A549 (cell line): ENCODE measurements at regions not wholly inside any gene's neighbourhood (a gene's known extent, or its start where the extent isn't known, plus 50 kb on each side); places are given as distances from the start of the nearest gene placed in this dataset.

Experiments used
- ATAC-seq, 2 experiments: fragments of 200-7000 bp in 1 of 2; fragments of >200 bp in 1 of 2; cut with Nextera tagmentation in 1 of 2; cut with Tn5 transposase in 1 of 2; 3 replicates each; pipeline versions ENCODE4 v1.8.0 to v1.9.1; 2018 to 2020; ENCODE audit warnings: mild to moderate bottlenecking in 1 of 2, moderate library complexity in 1 of 2
- CTCF ChIA-PET: fragments of 300-600 bp; sonication (Branson Sonifier 250); formaldehyde crosslinking; extraction: SDS; loops from one replicate; lab custom pipeline; 2021; ENCODE audit warnings: antibody characterized with exemption, inconsistent platforms; lab: Yijun Ruan, JAX
- POLR2A ChIA-PET: fragments of 350-600 bp; formaldehyde crosslinking; extraction: SDS; loops from one replicate; lab custom pipeline; 2021; ENCODE audit warnings: antibody characterized with exemption, inconsistent platforms; lab: Yijun Ruan, JAX
- DNase-seq, 2 experiments: peaks; one replicate each; pipeline versions ENCODE4 v3.0.0 to v3.0.0-alpha.2; 2011 to 2016; ENCODE audit warnings: low read depth in 1 of 2, low spot score in 1 of 2
- FAIRE-seq: peaks from 2 replicates; lab custom pipeline; 2011; peaks lifted over from hg19 to GRCh38; lab: Jason Lieb, UNC
- H3K27ac ChIP-seq, 2 experiments: fragments of >200 bp; sonication (Bioruptor Twin); formaldehyde crosslinking; 3 replicates each; pipeline ENCODE4 v1.5.1; 2016 to 2017
- H3K4me1 ChIP-seq: fragments of >200 bp; sonication (Bioruptor Twin); formaldehyde crosslinking; 3 replicates; pipeline ENCODE4 v1.6.1; 2016
- H3K4me2 ChIP-seq: fragments of >200 bp; sonication (Bioruptor Twin); formaldehyde crosslinking; 3 replicates; pipeline ENCODE4 v1.6.1; 2016
- H3K4me3 ChIP-seq: fragments of >200 bp; sonication (Bioruptor Twin); formaldehyde crosslinking; 3 replicates; pipeline ENCODE4 v1.5.1; 2016
- H3K9me3 ChIP-seq: fragments of >200 bp; sonication (Bioruptor Twin); formaldehyde crosslinking; 3 replicates; pipeline ENCODE4 v1.6.1; 2016
- BHLHE40 ChIP-seq: IDR thresholded peaks from 2 replicates; pipeline ENCODE4 v1.6.1; 2012; ENCODE audit warnings: low read depth, low read length, inconsistent platforms
- CHD2 ChIP-seq: fragments of 150-350 bp; IDR thresholded peaks from 2 replicates; pipeline ENCODE4 v1.6.1; 2014; ENCODE audit warnings: low read length; ENCODE audit not compliant: partially characterized antibody
- EHMT2 ChIP-seq: fragments of 200-600 bp; sonication (generic); IDR thresholded peaks from 2 replicates; pipeline ENCODE4 v1.6.1; 2016; ENCODE audit warnings: antibody characterized with exemption, low read depth, mild to moderate bottlenecking, moderate library complexity
- ESRRA ChIP-seq: fragments of 150-350 bp; IDR thresholded peaks from 2 replicates; pipeline ENCODE4 v1.6.1; 2014; ENCODE audit warnings: mild to moderate bottlenecking, low read length, borderline replicate concordance
- FOSB ChIP-seq: fragments of 250-450 bp; sonication (Bioruptor Pico); IDR thresholded peaks from 2 replicates; pipeline ENCODE4 v1.5.0; 2020; ENCODE audit warnings: mild to moderate bottlenecking, moderate library complexity
- FOSL2 ChIP-seq, 2 experiments: fragments of 450-650 bp in 1 of 2; fragments of >200 bp in 1 of 2; sonication (Bioruptor Twin) in 1 of 2; formaldehyde crosslinking; IDR thresholded peaks; 2 replicates each; pipeline versions ENCODE4 v1.5.0 to v1.6.1; 2016 to 2020; ENCODE audit warnings: mild to moderate bottlenecking in 1 of 2, moderate library complexity in 1 of 2
- GATA3 ChIP-seq: IDR thresholded peaks from 2 replicates; pipeline ENCODE4 v1.6.1; 2012; ENCODE audit warnings: borderline replicate concordance
- HOXA7 ChIP-seq: fragments of 250-450 bp; sonication (Bioruptor Pico); IDR thresholded peaks from 2 replicates; pipeline ENCODE4 v1.5.0; 2020; ENCODE audit warnings: mild to moderate bottlenecking, moderate library complexity
- JUN ChIP-seq, 2 experiments: fragments of >200 bp; sonication (Bioruptor Twin); formaldehyde crosslinking; IDR thresholded peaks; 2 replicates in 1 of 2; 3 replicates in 1 of 2; pipeline ENCODE4 v1.6.1; 2016 to 2017
- KDM5A ChIP-seq: fragments of 200-600 bp; sonication (generic); IDR thresholded peaks from 2 replicates; pipeline ENCODE4 v1.6.1; 2016; ENCODE audit warnings: antibody characterized with exemption, mild to moderate bottlenecking
- MAFK ChIP-seq: fragments of 450-650 bp; IDR thresholded peaks from 2 replicates; pipeline ENCODE4 v1.6.1; 2014; ENCODE audit not compliant: partially characterized antibody
- MAZ ChIP-seq: fragments of 150-350 bp; IDR thresholded peaks from 2 replicates; pipeline ENCODE4 v1.6.1; 2014; ENCODE audit warnings: antibody characterized with exemption, low read depth, low read length, borderline replicate concordance
- MYC ChIP-seq: IDR thresholded peaks from 2 replicates; pipeline ENCODE4 v1.6.1; 2012; ENCODE audit warnings: mild to moderate bottlenecking, inconsistent platforms, low read length, improper control_type of control experiment, borderline replicate concordance
- NPAS2 ChIP-seq: fragments of 250-450 bp; sonication (Bioruptor Pico); IDR thresholded peaks from 2 replicates; pipeline ENCODE4 v1.8.0; 2022; ENCODE audit warnings: mild to moderate bottlenecking, moderate library complexity, borderline replicate concordance
- POLR2A ChIP-seq: IDR thresholded peaks from 2 replicates; pipeline ENCODE4 v1.6.1; 2012; ENCODE audit warnings: mild to moderate bottlenecking, low read length
- RCOR1 ChIP-seq: fragments of 150-350 bp; IDR thresholded peaks from 2 replicates; pipeline ENCODE4 v1.6.1; 2014; ENCODE audit warnings: antibody characterized with exemption, low read length, low read depth
- SMC3 ChIP-seq: fragments of >200 bp; sonication (Bioruptor Twin); formaldehyde crosslinking; IDR thresholded peaks from 3 replicates; pipeline ENCODE4 v1.6.1; 2018; ENCODE audit warnings: inconsistent platforms
- WGBS: methylation state at CpG from one replicate; pipeline ENCODE4 v1.1.6; 2017; ENCODE audit errors: missing lambda C conversion rate; 5-methylcytosine and 5-hydroxymethylcytosine counted together
- TF ChIP-seq, protein P1 (sequence below): fragments of >200 bp; sonication (Bioruptor Twin); formaldehyde crosslinking; IDR thresholded peaks from 2 replicates; pipeline ENCODE4 v1.6.1; 2016
- TF ChIP-seq, protein P2 (sequence below): fragments of 250-450 bp; sonication (Bioruptor Pico); IDR thresholded peaks from 2 replicates; pipeline ENCODE4 v1.5.0; 2020; ENCODE audit warnings: low read depth, mild to moderate bottlenecking, moderate library complexity
- TF ChIP-seq, protein P3 (sequence below): IDR thresholded peaks from 2 replicates; pipeline ENCODE4 v1.6.1; 2012; ENCODE audit warnings: low read depth, borderline replicate concordance
- TF ChIP-seq, protein P4 (sequence below): fragments of 150-350 bp; IDR thresholded peaks from 2 replicates; pipeline ENCODE4 v1.6.1; 2014; ENCODE audit warnings: low read depth, mild to moderate bottlenecking, low read length

DNA sequence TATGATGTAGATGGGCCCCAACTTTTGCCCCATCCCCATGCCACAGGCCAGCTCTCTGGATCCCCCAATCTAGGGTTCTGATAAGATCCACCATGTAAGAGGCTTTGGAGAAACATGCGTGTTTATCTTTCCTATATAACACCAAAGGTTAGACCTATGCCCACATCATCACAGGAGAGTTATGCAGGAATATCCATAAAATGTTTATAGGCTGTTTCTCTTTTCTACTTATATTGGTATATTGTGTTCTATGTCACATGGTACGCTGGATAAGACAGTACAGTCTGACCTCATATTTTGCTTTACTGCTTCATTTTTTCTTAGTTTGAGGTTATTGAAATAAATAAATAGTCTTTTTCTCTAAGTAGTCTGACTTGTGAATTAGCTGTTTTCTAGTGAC lies 1013.9 kb upstream of the GYPC start:
- ChIA-PET CTCF (no interaction called here), POLR2A (no interaction called here)
- Histone ChIP-seq H3K4me1 (no peaks in the 10 kb centered on the region), H3K4me3 (no peak overlapping the region), H3K9me3 (no peaks in the 10 kb centered on the region), H3K27ac (no peak overlapping the region), H3K4me2 (no peak overlapping the region)
- ATAC-seq (no peak), DNase-seq (no peak), FAIRE-seq (no peak)
- TF ChIP-seq FOSL2 (IDR thresholded peaks at IDR 0.05), result no peak
- no peak for TF ChIP-seq FOSL2 (CRISPR knock-in tag; IDR thresholded peaks at IDR 0.05)
- TF ChIP-seq HOXA7 (CRISPR knock-in tag), result no peak
- no peak for TF ChIP-seq ESRRA
- TF ChIP-seq SMC3, result no peak
- no peak for TF ChIP-seq KDM5A
- no peak for TF ChIP-seq MAZ
- no peak for TF ChIP-seq JUN (IDR thresholded peaks at IDR 0.05)
- 17% methylated on average over 2 of the region's 2 CpGs for WGBS

DNA sequence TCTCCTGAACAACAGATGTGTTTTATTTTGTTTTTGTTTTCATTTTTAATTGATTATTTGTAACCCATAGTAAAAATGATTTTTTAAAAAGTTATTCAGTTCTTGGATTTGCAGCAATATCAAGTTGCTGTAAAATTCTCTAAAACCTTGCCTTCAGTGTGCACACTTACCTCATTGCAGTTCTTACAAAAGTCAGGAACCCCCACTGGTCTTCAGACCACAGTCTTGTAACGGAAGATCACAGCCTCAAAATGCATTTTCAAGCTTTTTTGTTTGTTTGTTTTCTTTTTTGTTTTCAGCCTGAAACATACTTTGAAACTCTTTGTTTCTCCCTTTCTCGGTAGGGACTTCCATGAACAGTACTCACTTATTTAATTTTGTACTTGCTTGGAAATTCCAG lies 1012.8 kb upstream of the GYPC start:
- CTCF ChIA-PET, result no interaction called here
- 5% methylated on average over 2 of the region's 2 CpGs for WGBS
- DNase-seq (no peak), ATAC-seq (no peak), FAIRE-seq (no peak)
- POLR2A ChIA-PET, result no interaction called here
- no peaks in the 10 kb centered on the region for H3K9me3 ChIP-seq
- no peak overlapping the region for H3K4me2 ChIP-seq
- no peak for TF ChIP-seq SMC3
- TF ChIP-seq BHLHE40, result no peak
- TF ChIP-seq, protein P1, sequence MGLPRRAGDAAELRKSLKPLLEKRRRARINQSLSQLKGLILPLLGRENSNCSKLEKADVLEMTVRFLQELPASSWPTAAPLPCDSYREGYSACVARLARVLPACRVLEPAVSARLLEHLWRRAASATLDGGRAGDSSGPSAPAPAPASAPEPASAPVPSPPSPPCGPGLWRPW, result no peak
- no peak for TF ChIP-seq FOSB
- TF ChIP-seq MAFK, result no peak
- TF ChIP-seq, protein P2, sequence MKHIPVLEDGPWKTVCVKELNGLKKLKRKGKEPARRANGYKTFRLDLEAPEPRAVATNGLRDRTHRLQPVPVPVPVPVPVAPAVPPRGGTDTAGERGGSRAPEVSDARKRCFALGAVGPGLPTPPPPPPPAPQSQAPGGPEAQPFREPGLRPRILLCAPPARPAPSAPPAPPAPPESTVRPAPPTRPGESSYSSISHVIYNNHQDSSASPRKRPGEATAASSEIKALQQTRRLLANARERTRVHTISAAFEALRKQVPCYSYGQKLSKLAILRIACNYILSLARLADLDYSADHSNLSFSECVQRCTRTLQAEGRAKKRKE (CRISPR knock-in tag), result no peak
- TF ChIP-seq, all 56 proteins: peak for 0
- no peak overlapping the region for H3K4me3 ChIP-seq
- no peak overlapping the region for H3K27ac ChIP-seq
- H3K4me1 ChIP-seq, result no peaks in the 10 kb centered on the region

DNA sequence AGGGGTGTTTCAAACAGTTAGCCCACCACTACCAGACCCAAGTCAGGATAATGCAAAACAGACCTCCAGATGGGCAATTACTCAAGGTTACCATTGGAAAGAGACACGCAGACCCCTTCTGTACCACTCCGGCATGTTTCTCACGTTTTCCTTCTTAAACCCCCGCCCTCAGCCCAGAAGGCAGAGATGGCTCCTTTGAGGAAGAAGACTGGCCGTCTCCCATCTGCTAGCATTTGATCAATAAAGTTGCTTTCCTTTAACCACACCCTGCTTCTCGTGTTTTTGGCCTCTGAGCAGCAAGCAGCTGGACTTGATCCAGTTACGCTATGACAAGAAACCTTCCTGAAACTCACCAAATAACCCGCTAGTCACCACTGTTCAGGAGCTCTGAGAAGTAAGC lies 1012.4 kb upstream of the GYPC start:
- Histone ChIP-seq H3K4me2 (no peak overlapping the region), H3K27ac (no peak overlapping the region), H3K4me1 (no peaks in the 10 kb centered on the region), H3K9me3 (no peaks in the 10 kb centered on the region), H3K4me3 (no peak overlapping the region)
- CTCF ChIA-PET, result no interaction called here
- no peak for ATAC-seq
- POLR2A ChIA-PET, result no interaction called here
- WGBS, result 3% methylated on average over 8 of the region's 8 CpGs
- TF ChIP-seq ESRRA (no peak), FOSB (no peak), NPAS2 (CRISPR knock-in tag) (no peak), EHMT2 (no peak), GATA3 (no peak), KDM5A (no peak), BHLHE40 (no peak), CHD2 (no peak), POLR2A (no peak), SMC3 (no peak), MYC (no peak), RCOR1 (no peak)
- TF ChIP-seq, protein P3, sequence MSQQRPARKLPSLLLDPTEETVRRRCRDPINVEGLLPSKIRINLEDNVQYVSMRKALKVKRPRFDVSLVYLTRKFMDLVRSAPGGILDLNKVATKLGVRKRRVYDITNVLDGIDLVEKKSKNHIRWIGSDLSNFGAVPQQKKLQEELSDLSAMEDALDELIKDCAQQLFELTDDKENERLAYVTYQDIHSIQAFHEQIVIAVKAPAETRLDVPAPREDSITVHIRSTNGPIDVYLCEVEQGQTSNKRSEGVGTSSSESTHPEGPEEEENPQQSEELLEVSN, result no peak
- TF ChIP-seq, protein P2 (CRISPR knock-in tag), result no peak
- TF ChIP-seq, protein P4, sequence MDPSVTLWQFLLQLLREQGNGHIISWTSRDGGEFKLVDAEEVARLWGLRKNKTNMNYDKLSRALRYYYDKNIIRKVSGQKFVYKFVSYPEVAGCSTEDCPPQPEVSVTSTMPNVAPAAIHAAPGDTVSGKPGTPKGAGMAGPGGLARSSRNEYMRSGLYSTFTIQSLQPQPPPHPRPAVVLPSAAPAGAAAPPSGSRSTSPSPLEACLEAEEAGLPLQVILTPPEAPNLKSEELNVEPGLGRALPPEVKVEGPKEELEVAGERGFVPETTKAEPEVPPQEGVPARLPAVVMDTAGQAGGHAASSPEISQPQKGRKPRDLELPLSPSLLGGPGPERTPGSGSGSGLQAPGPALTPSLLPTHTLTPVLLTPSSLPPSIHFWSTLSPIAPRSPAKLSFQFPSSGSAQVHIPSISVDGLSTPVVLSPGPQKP, result no peak
- no peak for DNase-seq
- FAIRE-seq, result no peak
